Mucosa of stomach (tissue), 1 donor: ENCODE measurements at regions not wholly inside any gene's neighbourhood (a gene's known extent, or its start where the extent isn't known, plus 50 kb on each side); places are given as distances from the start of the nearest gene placed in this dataset.

Experiments used
- H3K27me3 ChIP-seq: one replicate; pipeline ENCODE4 v1.7.0; 2013; ENCODE audit warnings: mild to moderate bottlenecking, low read length; ENCODE audit not compliant: control insufficient read depth, insufficient read depth
- H3K36me3 ChIP-seq: one replicate; pipeline ENCODE4 v1.7.0; 2013; ENCODE audit warnings: low read length; ENCODE audit not compliant: control insufficient read depth, insufficient read depth
- H3K4me1 ChIP-seq: one replicate; pipeline ENCODE4 v1.7.0; 2013; ENCODE audit warnings: mild to moderate bottlenecking, low read length; ENCODE audit not compliant: control insufficient read depth, insufficient read depth
- H3K4me3 ChIP-seq: one replicate; pipeline ENCODE4 v1.7.0; 2013; ENCODE audit warnings: low read length
- H3K9ac ChIP-seq: one replicate; pipeline ENCODE4 v1.7.0; 2013; ENCODE audit warnings: mild to moderate bottlenecking, low read length, moderate library complexity
- H3K9me3 ChIP-seq: one replicate; pipeline ENCODE4 v1.7.0; 2013; ENCODE audit warnings: mild to moderate bottlenecking, low read length, moderate library complexity; ENCODE audit not compliant: control insufficient read depth
- donor health status: Pancreatic carcinoma.

DNA sequence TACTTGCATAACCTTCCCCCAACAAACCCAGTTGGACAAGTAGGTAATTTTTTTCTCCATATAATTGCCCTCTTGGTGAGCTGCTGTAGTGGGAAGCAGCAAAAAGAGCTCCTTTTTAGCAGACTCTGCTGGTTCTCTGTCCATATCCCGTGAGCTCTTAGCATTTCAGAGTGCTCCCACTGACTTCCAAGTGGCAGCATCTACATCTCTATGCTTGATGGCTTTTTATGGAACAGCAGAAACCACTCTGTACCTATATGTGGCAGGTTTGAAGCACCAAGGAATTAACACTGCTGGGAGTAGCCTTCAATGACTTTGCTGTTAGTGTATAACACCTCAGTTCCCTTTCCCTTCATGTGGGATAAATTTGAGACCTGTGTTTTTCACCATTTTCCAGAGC lies 168.4 kb upstream of the NHS start:
- Histone ChIP-seq H3K4me3 (no peak overlapping the region), H3K9ac (no peak overlapping the region), H3K4me1 (no peaks in the 10 kb centered on the region), H3K27me3 (no peaks in the 10 kb centered on the region), H3K36me3 (no peaks in the 10 kb centered on the region), H3K9me3 (no peaks in the 10 kb centered on the region)

GRCh38 chrX:17214962-17215361 lies 160.0 kb upstream of the NHS start:
- Histone ChIP-seq H3K36me3 (no peaks in the 10 kb centered on the region), H3K9me3 (no peaks in the 10 kb centered on the region), H3K4me1 (no peaks in the 10 kb centered on the region), H3K9ac (no peak overlapping the region), H3K27me3 (no peaks in the 10 kb centered on the region), H3K4me3 (no peak overlapping the region)

DNA sequence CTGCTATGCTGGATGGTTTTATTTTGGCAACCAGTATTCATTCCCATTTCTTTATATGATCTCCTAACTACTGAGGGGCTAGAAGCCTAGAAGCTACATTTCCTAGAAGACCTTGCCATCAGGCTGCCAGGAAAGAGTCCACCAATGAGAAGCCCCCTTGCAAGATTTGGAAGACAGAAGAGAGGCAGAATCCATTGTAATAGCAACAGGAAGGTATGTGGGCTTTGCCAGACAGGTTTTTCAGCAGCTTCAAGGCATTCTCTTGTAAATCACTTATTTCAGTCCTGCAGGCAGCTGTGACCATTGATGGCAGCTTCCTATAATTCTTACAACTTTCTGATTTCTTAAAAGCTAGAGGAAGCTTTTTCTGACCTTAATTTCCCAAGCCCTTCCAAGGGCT lies 148.3 kb upstream of the NHS start:
- Histone ChIP-seq H3K9ac (no peak overlapping the region), H3K27me3 (no peaks in the 10 kb centered on the region), H3K4me1 (no peaks in the 10 kb centered on the region), H3K9me3 (no peaks in the 10 kb centered on the region), H3K36me3 (no peaks in the 10 kb centered on the region), H3K4me3 (no peak overlapping the region)

- H3K9ac ChIP-seq, result peak overlapping the region; percentile 8
- H3K27me3 ChIP-seq, result no peaks in the 10 kb centered on the region
- H3K4me3 ChIP-seq, result no peak overlapping the region
- no peaks in the 10 kb centered on the region for H3K4me1 ChIP-seq
- no peaks in the 10 kb centered on the region for H3K9me3 ChIP-seq
- H3K36me3 ChIP-seq, result no peaks in the 10 kb centered on the region
Measured at GRCh38 chrX:17237146-17237545, 137.9 kb upstream of the NHS start.

DNA sequence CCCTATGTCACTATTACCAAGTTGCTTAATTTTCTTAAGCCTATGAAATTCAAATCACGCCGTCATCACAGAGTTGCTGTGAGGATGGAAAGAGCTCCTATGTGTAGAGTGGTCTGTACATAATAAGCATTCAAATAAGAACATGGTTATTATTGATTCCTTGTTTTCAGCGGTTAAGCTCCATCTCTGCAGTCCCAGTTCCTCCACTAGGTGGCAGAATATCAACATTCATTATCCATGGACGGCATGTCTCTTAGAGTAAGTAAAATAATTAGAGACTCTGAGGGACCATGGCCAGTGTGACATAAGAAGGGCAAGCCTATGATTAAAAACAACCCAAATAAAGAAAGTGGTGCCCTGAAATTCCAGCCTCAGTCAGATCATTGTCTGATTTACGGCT lies 132.5 kb upstream of the NHS start:
- Histone ChIP-seq H3K9me3 (no peaks in the 10 kb centered on the region), H3K36me3 (no peaks in the 10 kb centered on the region), H3K4me1 (no peaks in the 10 kb centered on the region), H3K27me3 (no peaks in the 10 kb centered on the region), H3K9ac (no peak overlapping the region), H3K4me3 (no peak overlapping the region)

DNA sequence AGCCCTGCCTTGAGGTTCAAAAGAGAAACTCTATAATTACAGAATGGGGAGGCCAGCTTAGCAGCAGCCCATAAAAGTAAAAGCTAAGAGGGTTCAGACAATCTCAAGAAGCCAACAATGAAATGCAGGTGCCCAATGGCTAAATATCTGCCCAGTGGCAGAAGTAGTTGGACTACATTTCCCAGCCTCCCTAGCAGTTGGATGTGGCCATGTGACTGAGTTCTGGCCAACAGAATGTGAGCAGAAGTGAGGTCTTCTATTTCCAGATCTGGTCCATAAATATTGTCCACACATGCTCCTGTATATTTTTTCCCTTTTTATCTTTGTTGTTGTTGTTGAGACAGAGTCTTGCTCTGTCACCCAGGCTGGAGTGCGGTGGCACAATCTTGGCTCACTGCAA lies 127.9 kb upstream of the NHS start:
- H3K9me3 ChIP-seq, result no peaks in the 10 kb centered on the region
- H3K4me1 ChIP-seq, result no peaks in the 10 kb centered on the region
- no peaks in the 10 kb centered on the region for H3K27me3 ChIP-seq
- no peak overlapping the region for H3K4me3 ChIP-seq
- no peaks in the 10 kb centered on the region for H3K36me3 ChIP-seq
- H3K9ac ChIP-seq, result no peak overlapping the region

- no peaks in the 10 kb centered on the region for H3K27me3 ChIP-seq
- no peaks in the 10 kb centered on the region for H3K36me3 ChIP-seq
- no peaks in the 10 kb centered on the region for H3K9me3 ChIP-seq
- no peaks in the 10 kb centered on the region for H3K4me1 ChIP-seq
- H3K9ac ChIP-seq, result no peak overlapping the region
- H3K4me3 ChIP-seq, result no peak overlapping the region
Measured at GRCh38 chrX:17262123-17262522, 112.9 kb upstream of the NHS start.

GRCh38 chrX:17266136-17266535 lies 108.9 kb upstream of the NHS start:
- Histone ChIP-seq H3K9ac (no peak overlapping the region), H3K27me3 (no peaks in the 10 kb centered on the region), H3K36me3 (no peaks in the 10 kb centered on the region), H3K4me1 (no peaks in the 10 kb centered on the region), H3K4me3 (no peak overlapping the region), H3K9me3 (no peaks in the 10 kb centered on the region)

DNA sequence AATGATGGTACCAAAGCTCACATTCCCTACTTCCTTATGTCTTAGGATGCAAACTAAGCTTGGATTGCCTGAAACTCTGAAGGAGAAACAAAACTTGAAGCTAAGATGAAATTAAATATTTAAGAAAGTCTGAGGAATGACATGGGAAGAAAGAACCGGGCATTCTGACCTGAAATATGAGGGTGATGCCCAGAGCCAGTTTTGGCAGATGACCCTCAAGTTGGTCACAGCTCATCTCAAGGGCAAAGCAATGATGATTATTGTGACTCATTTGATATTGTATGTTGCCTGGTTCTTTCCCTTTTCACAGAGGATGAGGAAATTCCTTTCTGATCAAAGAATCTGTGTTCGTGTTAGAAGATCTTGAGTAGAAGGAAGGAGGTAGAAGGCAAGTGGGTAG lies 96.0 kb upstream of the NHS start:
- no peaks in the 10 kb centered on the region for H3K36me3 ChIP-seq
- H3K27me3 ChIP-seq, result no peaks in the 10 kb centered on the region
- no peak overlapping the region for H3K4me3 ChIP-seq
- no peak overlapping the region for H3K9ac ChIP-seq
- no peaks in the 10 kb centered on the region for H3K9me3 ChIP-seq
- H3K4me1 ChIP-seq, result no peaks in the 10 kb centered on the region

- Histone ChIP-seq H3K36me3 (no peaks in the 10 kb centered on the region), H3K4me1 (no peaks in the 10 kb centered on the region), H3K27me3 (no peaks in the 10 kb centered on the region), H3K4me3 (no peak overlapping the region), H3K9me3 (no peaks in the 10 kb centered on the region), H3K9ac (no peak overlapping the region)
Measured at GRCh38 chrX:17285983-17286382, 89.0 kb upstream of the NHS start.

DNA sequence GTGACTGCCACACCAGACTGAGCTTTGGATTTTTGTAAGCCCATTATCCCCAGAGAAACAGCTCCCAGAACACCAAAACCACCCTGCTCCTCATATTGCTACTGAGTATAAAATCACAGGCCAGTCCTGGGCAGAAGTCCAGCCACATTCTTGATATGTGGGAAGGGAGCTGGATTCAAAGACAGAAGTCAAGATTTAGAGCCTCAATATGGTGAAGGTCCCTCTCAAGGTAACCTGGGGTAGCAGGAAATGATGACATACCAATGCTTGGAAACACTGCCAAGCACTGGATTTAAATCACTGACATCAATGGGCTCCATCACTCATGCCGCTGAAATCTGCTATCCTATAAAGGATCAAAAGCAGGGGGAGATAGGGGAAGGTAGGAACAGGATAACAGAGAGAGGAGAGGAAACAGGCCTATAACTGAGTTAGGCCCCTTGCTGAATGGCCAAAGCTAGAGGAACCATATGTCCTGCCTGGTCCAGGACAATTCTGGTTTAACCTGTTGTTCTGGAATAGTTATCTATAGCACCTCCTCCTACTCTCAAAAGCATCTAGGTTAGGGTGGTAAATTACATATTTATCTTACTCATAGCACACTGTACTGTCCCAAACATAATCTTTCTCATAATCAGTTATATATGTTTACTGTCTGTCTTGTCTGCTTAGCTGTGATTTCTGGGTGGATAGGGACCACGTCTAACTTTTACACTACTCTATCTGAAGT lies 83.7 kb upstream of the NHS start:
- H3K4me3 ChIP-seq, result no peak overlapping the region
- H3K36me3 ChIP-seq, result no peaks in the 10 kb centered on the region
- H3K9me3 ChIP-seq, result no peaks in the 10 kb centered on the region
- H3K9ac ChIP-seq, result no peak overlapping the region
- H3K4me1 ChIP-seq, result peaks cover 3% of the 10 kb centered on the region
- no peaks in the 10 kb centered on the region for H3K27me3 ChIP-seq

DNA sequence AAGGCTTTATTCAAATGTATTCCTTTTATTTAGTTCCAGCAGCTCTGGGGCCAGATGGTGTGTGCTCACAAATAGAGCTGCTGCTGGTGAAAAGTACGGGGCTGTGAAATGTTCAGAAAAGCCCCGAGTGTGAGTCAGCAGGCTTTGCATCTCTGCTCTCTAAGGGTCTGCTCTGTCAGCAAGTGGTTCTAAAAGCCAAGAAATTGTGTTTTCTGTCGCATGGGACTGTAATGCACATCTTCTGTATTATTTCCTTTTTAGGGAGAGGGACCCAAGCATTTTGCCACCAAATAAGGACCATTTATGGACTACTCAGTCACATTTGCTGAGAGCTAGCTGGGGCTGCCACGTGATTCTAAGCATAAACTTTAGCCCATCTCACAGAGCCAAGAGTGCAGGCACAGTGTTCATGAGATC lies 82.9 kb upstream of the NHS start:
- Histone ChIP-seq H3K27me3 (no peaks in the 10 kb centered on the region), H3K9ac (no peak overlapping the region), H3K36me3 (no peaks in the 10 kb centered on the region), H3K4me3 (no peak overlapping the region), H3K4me1 (peaks cover 3% of the 10 kb centered on the region), H3K9me3 (no peaks in the 10 kb centered on the region)

GRCh38 chrX:17294561-17294960 lies 80.4 kb upstream of the NHS start:
- Histone ChIP-seq H3K9me3 (no peaks in the 10 kb centered on the region), H3K4me1 (peaks cover 3% of the 10 kb centered on the region), H3K36me3 (no peaks in the 10 kb centered on the region), H3K9ac (no peak overlapping the region), H3K4me3 (no peak overlapping the region), H3K27me3 (no peaks in the 10 kb centered on the region)
